Ectodermal cell (in vitro differentiated cells): ENCODE measurements at regions not wholly inside any gene's neighbourhood (a gene's known extent, or its start where the extent isn't known, plus 50 kb on each side); places are given as distances from the start of the nearest gene placed in this dataset.

Source experiments
- H3K27ac ChIP-seq: 2 replicates; pipeline ENCODE4 v1.7.0; 2013; ENCODE audit warnings: mild to moderate bottlenecking, low read depth, low read length; ENCODE audit not compliant: insufficient read depth, poor library complexity, severe bottlenecking
- H3K27me3 ChIP-seq: 2 replicates; pipeline ENCODE4 v1.7.0; 2013; ENCODE audit warnings: mild to moderate bottlenecking, low read length; ENCODE audit not compliant: insufficient read depth, control insufficient read depth, poor library complexity, severe bottlenecking
- H3K36me3 ChIP-seq: one replicate; pipeline ENCODE4 v1.7.0; 2013; ENCODE audit warnings: low read length; ENCODE audit not compliant: control insufficient read depth, insufficient read depth
- H3K4me1 ChIP-seq: one replicate; pipeline ENCODE4 v1.7.0; 2013; ENCODE audit warnings: low read length; ENCODE audit not compliant: control insufficient read depth, insufficient read depth
- H3K4me3 ChIP-seq: 2 replicates; pipeline ENCODE4 v1.7.0; 2013; ENCODE audit warnings: low read depth, low read length, control low read depth; ENCODE audit not compliant: insufficient read depth
- H3K9me3 ChIP-seq: 2 replicates; pipeline ENCODE4 v1.7.0; 2013; ENCODE audit warnings: mild to moderate bottlenecking, low read length, moderate library complexity; ENCODE audit not compliant: control insufficient read depth
- WGBS, 2 experiments: methylation state at CpG; one replicate each; pipeline ENCODE4 v1.1.7; 2013; ENCODE audit warnings: missing lambda C conversion rate in 2 of 2; 5-methylcytosine and 5-hydroxymethylcytosine counted together

DNA sequence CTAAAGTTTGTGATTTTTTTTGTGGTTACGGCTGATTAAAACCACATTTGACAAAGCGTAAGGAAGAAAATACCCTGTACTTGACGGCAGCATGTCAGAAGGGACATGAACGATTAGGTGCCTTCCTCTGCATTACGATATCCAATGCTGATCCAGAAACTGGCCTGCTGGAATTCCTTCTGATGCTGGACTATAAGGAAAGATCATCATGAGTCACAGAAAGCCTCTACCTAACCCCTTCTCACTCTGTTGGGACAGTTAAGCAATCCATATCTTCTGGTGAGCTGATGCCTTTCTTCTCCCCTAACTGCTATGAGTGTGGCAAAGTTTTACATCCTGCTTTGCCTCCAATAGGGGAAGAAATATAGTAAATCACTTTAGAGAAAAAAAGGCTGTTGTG, 78.4 kb upstream of the PAPPA start:
- WGBS, 2 experiments = 95 to 96% methylated on average over 5 of the region's 5 CpGs
- no peaks in the 10 kb centered on the region for H3K9me3 ChIP-seq
- H3K27me3 ChIP-seq = no peaks in the 10 kb centered on the region
- H3K27ac ChIP-seq = no peak overlapping the region
- H3K4me1 ChIP-seq = no peaks in the 10 kb centered on the region
- H3K36me3 ChIP-seq = no peaks in the 10 kb centered on the region
- H3K4me3 ChIP-seq = no peak overlapping the region

GRCh38 chr9:116078640-116079039, 75.0 kb upstream of the PAPPA start:
- H3K36me3 ChIP-seq = no peaks in the 10 kb centered on the region
- H3K27me3 ChIP-seq = no peaks in the 10 kb centered on the region
- no peaks in the 10 kb centered on the region for H3K4me1 ChIP-seq
- H3K27ac ChIP-seq = no peak overlapping the region
- no peak overlapping the region for H3K4me3 ChIP-seq
- no peaks in the 10 kb centered on the region for H3K9me3 ChIP-seq

DNA sequence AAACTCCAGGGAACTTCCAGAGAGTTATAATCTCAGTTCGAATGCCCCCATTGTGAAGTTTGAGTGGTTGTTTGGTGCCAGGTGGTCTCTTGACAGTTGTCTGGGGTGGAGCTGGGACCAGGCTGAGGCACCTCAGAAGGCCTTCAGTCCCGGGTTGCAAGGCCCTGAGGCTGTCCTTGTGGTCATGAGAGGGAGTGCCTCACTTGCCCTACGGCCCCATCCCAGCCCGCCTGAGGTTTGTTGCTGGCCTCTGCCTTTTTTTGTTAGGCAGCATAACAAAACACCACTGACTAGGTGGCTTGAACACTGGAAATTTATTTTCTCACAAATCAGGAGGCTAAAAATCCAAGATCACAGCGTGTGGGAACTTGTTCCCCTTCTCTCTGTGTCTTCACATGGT, 73.0 kb upstream of the PAPPA start:
- 83 to 90% methylated on average over 5 of the region's 5 CpGs for WGBS, 2 experiments
- no peaks in the 10 kb centered on the region for H3K9me3 ChIP-seq
- H3K27ac ChIP-seq = no peak overlapping the region
- no peaks in the 10 kb centered on the region for H3K4me1 ChIP-seq
- no peak overlapping the region for H3K4me3 ChIP-seq
- H3K27me3 ChIP-seq = no peaks in the 10 kb centered on the region
- no peaks in the 10 kb centered on the region for H3K36me3 ChIP-seq

GRCh38 chr9:116081435-116082115, 72.0 kb upstream of the PAPPA start:
- H3K9me3 ChIP-seq = no peaks in the 10 kb centered on the region
- H3K27me3 ChIP-seq = no peaks in the 10 kb centered on the region
- H3K27ac ChIP-seq = no peak overlapping the region
- H3K4me3 ChIP-seq = no peak overlapping the region
- H3K36me3 ChIP-seq = no peaks in the 10 kb centered on the region
- H3K4me1 ChIP-seq = no peaks in the 10 kb centered on the region
- WGBS, 2 experiments = 86 to 88% methylated on average over 2 of the region's 2 CpGs

DNA sequence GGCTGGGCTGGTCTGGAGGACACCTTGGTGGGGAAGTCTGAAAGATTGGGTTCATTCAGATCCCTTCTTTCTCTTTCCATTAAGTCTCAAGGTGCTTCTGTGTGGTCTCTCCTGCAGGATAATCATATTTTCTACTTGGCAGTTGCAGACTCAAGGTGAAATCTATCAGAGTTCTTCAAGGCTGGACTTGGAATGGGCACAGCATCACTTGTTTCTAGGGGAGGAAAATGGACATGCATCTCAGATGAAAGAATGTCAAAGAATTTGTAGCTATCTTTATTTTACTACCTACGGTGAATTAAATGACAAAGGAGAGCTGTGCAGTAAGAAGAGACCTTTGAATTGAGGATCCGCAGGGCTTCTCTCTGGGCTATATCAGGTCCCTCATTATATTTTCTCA, 69.8 kb upstream of the PAPPA start:
- Histone ChIP-seq H3K4me3 (no peak overlapping the region), H3K36me3 (no peaks in the 10 kb centered on the region), H3K9me3 (no peaks in the 10 kb centered on the region), H3K27me3 (no peaks in the 10 kb centered on the region), H3K4me1 (no peaks in the 10 kb centered on the region), H3K27ac (no peak overlapping the region)
- 88 to 100% methylated on average over 1 to 2 of the region's 2 CpGs for WGBS, 2 experiments

GRCh38 chr9:116084497-116084896, 69.1 kb upstream of the PAPPA start:
- no peak overlapping the region for H3K4me3 ChIP-seq
- no peaks in the 10 kb centered on the region for H3K4me1 ChIP-seq
- H3K27ac ChIP-seq = no peak overlapping the region
- no peaks in the 10 kb centered on the region for H3K36me3 ChIP-seq
- no peaks in the 10 kb centered on the region for H3K9me3 ChIP-seq
- WGBS, 2 experiments = 93 to 100% methylated on average over 1 of the region's 1 CpG
- H3K27me3 ChIP-seq = no peaks in the 10 kb centered on the region

DNA sequence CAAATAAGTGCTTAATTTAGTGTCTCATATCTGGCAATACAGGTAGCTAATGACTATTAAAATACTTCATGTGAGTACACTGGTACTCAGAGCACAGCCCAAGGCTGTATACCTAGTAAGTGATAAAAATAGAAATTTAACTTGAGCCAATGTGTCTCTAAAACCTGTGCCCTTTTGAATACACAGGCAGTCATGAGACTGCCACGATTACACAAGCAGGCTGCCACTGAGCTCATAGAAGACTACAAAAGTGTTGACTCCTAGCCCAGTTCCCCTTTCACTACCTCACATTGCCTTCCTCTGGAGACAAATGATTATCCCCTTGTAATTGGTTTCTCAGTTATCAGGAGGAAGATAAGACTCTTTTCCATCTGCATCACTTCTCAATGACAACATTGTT, 66.3 kb upstream of the PAPPA start:
- 80 to 86% methylated on average over 1 of the region's 1 CpG for WGBS, 2 experiments
- H3K27ac ChIP-seq = no peak overlapping the region
- no peaks in the 10 kb centered on the region for H3K36me3 ChIP-seq

GRCh38 chr9:116087751-116088194, 65.8 kb upstream of the PAPPA start:
- no peaks in the 10 kb centered on the region for H3K9me3 ChIP-seq
- no peak overlapping the region for H3K27ac ChIP-seq
- no peaks in the 10 kb centered on the region for H3K4me1 ChIP-seq
- WGBS, 2 experiments = 81 to 89% methylated on average over 3 of the region's 3 CpGs
- H3K27me3 ChIP-seq = no peaks in the 10 kb centered on the region
- H3K4me3 ChIP-seq = no peak overlapping the region
- H3K36me3 ChIP-seq = no peaks in the 10 kb centered on the region

More for the DNA sequence above, 66.3 kb upstream of the PAPPA start:
- H3K4me3 ChIP-seq = no peak overlapping the region
- no peaks in the 10 kb centered on the region for H3K27me3 ChIP-seq
- H3K9me3 ChIP-seq = no peaks in the 10 kb centered on the region
- no peaks in the 10 kb centered on the region for H3K4me1 ChIP-seq

GRCh38 chr9:116088396-116088795, 65.2 kb upstream of the PAPPA start:
- no peaks in the 10 kb centered on the region for H3K36me3 ChIP-seq

GRCh38 chr9:116090030-116090770, 63.4 kb upstream of the PAPPA start:
- H3K27ac ChIP-seq = no peak overlapping the region
- H3K36me3 ChIP-seq = no peaks in the 10 kb centered on the region
- WGBS, 2 experiments = 86% methylated on average over 1 of the region's 1 CpG
- no peaks in the 10 kb centered on the region for H3K9me3 ChIP-seq
- H3K4me1 ChIP-seq = no peaks in the 10 kb centered on the region
- no peaks in the 10 kb centered on the region for H3K27me3 ChIP-seq
- no peak overlapping the region for H3K4me3 ChIP-seq

More at GRCh38 chr9:116088396-116088795, 65.2 kb upstream of the PAPPA start:
- no peaks in the 10 kb centered on the region for H3K9me3 ChIP-seq
- no peak overlapping the region for H3K4me3 ChIP-seq
- H3K27ac ChIP-seq = no peak overlapping the region
- no peaks in the 10 kb centered on the region for H3K27me3 ChIP-seq
- H3K4me1 ChIP-seq = no peaks in the 10 kb centered on the region
- 98 to 100% methylated on average over 3 to 4 of the region's 4 CpGs for WGBS, 2 experiments
